HCT116 (cell line): ENCODE measurements at regions not wholly inside any gene's neighbourhood (a gene's known extent, or its start where the extent isn't known, plus 50 kb on each side); places are given as distances from the start of the nearest gene placed in this dataset.

Experiments used
- ATAC-seq: fragments of 200-7000 bp; cut with Tn5 transposase; 2 replicates; pipeline ENCODE4 v1.9.1; 2020; ENCODE audit warnings: mild to moderate bottlenecking, moderate library complexity
- BruUV-seq: library from RNA; stranded (reverse); fragments of 400-500 nt; replicated peaks from 2 replicates; lab custom pipeline; 2021; lab: Mats Ljungman, UMichigan
- CTCF ChIA-PET: fragments of 300-600 bp; sonication (Branson Sonifier 250); formaldehyde crosslinking; loops from one replicate; lab custom pipeline; 2021; ENCODE audit warnings: antibody characterized with exemption; lab: Charles Lee
- POLR2A ChIA-PET: fragments of 300-600, 350-600 bp; sonication (Branson Sonifier 250); formaldehyde crosslinking; loops from one replicate; lab custom pipeline; 2021; ENCODE audit warnings: antibody characterized with exemption; lab: Charles Lee
- RAD21 ChIA-PET, 2 experiments: fragments of 300-600 bp; sonication (Branson Sonifier 250); formaldehyde crosslinking; loops; one replicate each; lab custom pipeline; 2023; ENCODE audit warnings: low total read pairs in 2 of 2; ENCODE audit not compliant: uncharacterized antibody in 2 of 2, unreplicated experiment in 2 of 2, low non-redundant PET in 1 of 2; lab: Charles Lee
- DNase-seq: peaks from one replicate; pipeline ENCODE4 v3.0.0-alpha.2; 2010; ENCODE audit warnings: low read depth, low spot score
- H2AFZ ChIP-seq: fragments of 200-600 bp; shearing (Covaris generic), sonication (generic); 2 replicates; pipeline ENCODE4 v1.6.1; 2017; ENCODE audit warnings: low read depth, mixed run types, mixed read lengths, antibody characterized with exemption, low read length; ENCODE audit not compliant: poor library complexity, severe bottlenecking
- H3K27ac ChIP-seq: 2 replicates; pipeline ENCODE4 v1.5.1; 2012; ENCODE audit warnings: low read depth, low read length
- H3K27me3 ChIP-seq: fragments of 200-600 bp; sonication (generic); 2 replicates; pipeline ENCODE4 v1.6.1; 2016; ENCODE audit warnings: mixed run types, low read length, mixed read lengths; ENCODE audit not compliant: insufficient read depth
- H3K36me3 ChIP-seq, 2 experiments: fragments of 200-500 bp in 1 of 2; fragments of 200-600 bp in 1 of 2; sonication (Bioruptor generic) in 1 of 2; sonication (generic) in 1 of 2; 2 replicates each; pipeline versions ENCODE4 v1.5.1 to v1.6.1; 2014 to 2016; ENCODE audit warnings: low read length in 2 of 2, inconsistent platforms in 1 of 2, mixed read lengths in 1 of 2, mixed run types in 1 of 2; ENCODE audit not compliant: insufficient read depth in 2 of 2, control insufficient read depth in 1 of 2
- H3K4me1 ChIP-seq, 2 experiments: fragments of 200-600 bp in 1 of 2; sonication (generic) in 1 of 2; 2 replicates each; pipeline versions ENCODE4 v1.5.1 to v1.6.1; 2012 to 2017; ENCODE audit warnings: low read length in 2 of 2, inconsistent platforms in 1 of 2, mild to moderate bottlenecking in 1 of 2, mixed read lengths in 1 of 2, mixed run types in 1 of 2, moderate library complexity in 1 of 2; ENCODE audit not compliant: insufficient read depth in 2 of 2, control insufficient read depth in 1 of 2
- H3K4me2 ChIP-seq: fragments of 200-600 bp; sonication (generic); 2 replicates; pipeline ENCODE4 v1.6.1; 2017; ENCODE audit warnings: mixed run types, low read length, mixed read lengths
- H3K4me3 ChIP-seq, 2 experiments: fragments of 200-600 bp in 1 of 2; sonication (generic) in 1 of 2; replicated peaks in 1 of 2; 2 replicates each; pipeline ENCODE4 v1.5.1; 2011 to 2016; ENCODE audit warnings: low read length in 2 of 2, control low read depth in 1 of 2, low read depth in 1 of 2, mild to moderate bottlenecking in 1 of 2, mixed read lengths in 1 of 2, mixed run types in 1 of 2
- H3K79me2 ChIP-seq: fragments of 200-600 bp; sonication (generic); 2 replicates; pipeline ENCODE4 v1.6.1; 2017; ENCODE audit warnings: mild to moderate bottlenecking, mixed run types, low read length, moderate library complexity, mixed read lengths; ENCODE audit not compliant: insufficient read depth
- H3K9ac ChIP-seq: fragments of 200-600 bp; sonication (generic); 2 replicates; pipeline ENCODE4 v1.6.1; 2016; ENCODE audit warnings: low read length, mixed read lengths
- H3K9me2 ChIP-seq: fragments of 200-600 bp; sonication (generic), shearing (Covaris generic); 2 replicates; pipeline ENCODE4 v1.6.1; 2017; ENCODE audit warnings: mixed run types, mild to moderate bottlenecking, moderate library complexity; ENCODE audit not compliant: insufficient read depth
- H3K9me3 ChIP-seq, 2 experiments: fragments of 200-500 bp in 1 of 2; fragments of 200-600 bp in 1 of 2; sonication (Bioruptor generic) in 1 of 2; sonication (generic) in 1 of 2; 2 replicates each; pipeline ENCODE4 v1.6.1; 2014 to 2017; ENCODE audit warnings: low read length in 2 of 2, mixed read lengths in 2 of 2, inconsistent platforms in 1 of 2, low read depth in 1 of 2, mild to moderate bottlenecking in 1 of 2, mixed run types in 1 of 2, moderate library complexity in 1 of 2; ENCODE audit not compliant: control insufficient read depth in 1 of 2, insufficient read depth in 1 of 2
- H4K20me1 ChIP-seq: fragments of 200-600 bp; sonication (generic), shearing (Covaris generic); 2 replicates; pipeline ENCODE4 v1.6.1; 2017; ENCODE audit warnings: mixed run types, mild to moderate bottlenecking, moderate library complexity; ENCODE audit not compliant: insufficient read depth
- CTCF ChIP-seq, 3 experiments: fragments of 200-600 bp in 1 of 3; sonication (generic) in 1 of 3; IDR thresholded peaks in 2 of 3; conservative IDR thresholded peaks in 1 of 3; 2 replicates each; pipeline ENCODE4 v1.5.1; 2012 to 2017; ENCODE audit warnings: low read depth in 2 of 3, low read length in 2 of 3, antibody characterized with exemption in 1 of 3, borderline replicate concordance in 1 of 3, control low read depth in 1 of 3, mild to moderate bottlenecking in 1 of 3, mixed read lengths in 1 of 3, mixed run types in 1 of 3, moderate library complexity in 1 of 3; ENCODE audit not compliant: insufficient read depth in 1 of 3
- EGR1 ChIP-seq: IDR thresholded peaks from 2 replicates; pipeline ENCODE4 v1.6.1; 2012; ENCODE audit warnings: low read depth
- ELF1 ChIP-seq: IDR thresholded peaks from 2 replicates; pipeline ENCODE4 v1.6.1; 2012; ENCODE audit warnings: low read depth, borderline replicate concordance
- JUND ChIP-seq: IDR thresholded peaks from 2 replicates; pipeline ENCODE4 v1.6.1; 2012
- POLR2AphosphoS5 ChIP-seq: IDR thresholded peaks from 2 replicates; pipeline ENCODE4 v1.6.1; 2011; ENCODE audit warnings: mild to moderate bottlenecking, low read depth, low read length, moderate library complexity
- RAD21 ChIP-seq: IDR thresholded peaks from 2 replicates; pipeline ENCODE4 v1.6.1; 2012; ENCODE audit warnings: low read depth, mild to moderate bottlenecking
- SRF ChIP-seq: IDR thresholded peaks from 2 replicates; pipeline ENCODE4 v1.6.1; 2012; ENCODE audit warnings: low read depth
- ZFX ChIP-seq: fragments of 450-650 bp; IDR thresholded peaks from 2 replicates; pipeline ENCODE4 v1.6.1; 2017
- intact Hi-C: fragments of 100-400 bp; cut with micrococcal nuclease; formaldehyde crosslinking; loops from 2 replicates; pipeline ENCODE4 v1.10.0; 2022

GRCh38 chr1:10866321-10867093 is 70.1 kb upstream of the CASZ1 start:
- H3K9ac ChIP-seq: no peak overlapping the region
- peak overlapping the region; percentile 16 to 35; a peak in 2 of 4 replicates for H3K4me3 ChIP-seq
- BruUV-seq: no TSS peak
- peaks cover 8 to 11% of the 10 kb centered on the region in 2 experiments; a peak in 3 of 4 replicates for H3K4me1 ChIP-seq
- peaks cover 9% of the 10 kb centered on the region; the same call in 1 of the 2 replicates for H3K27me3 ChIP-seq
- no peak overlapping the region for H3K27ac ChIP-seq
- intact Hi-C loops: loop anchor here (1.0 to 5.0 kb wide), 5 partner anchors 174 to 359 kb away; no protein-coding TSS in a partner anchor
- H3K36me3 ChIP-seq: no peaks in the 10 kb centered on the region
- ATAC-seq: peak; percentile 71
- peak overlapping the region; percentile 65 for H2AFZ ChIP-seq
- ChIA-PET CTCF (interaction anchor here (1.0 to 1.2 kb wide), 4 partner anchors 12 to 371 kb away, joined by 3 to 8 read pairs (median 4); no protein-coding TSS in a partner anchor), POLR2A (no interaction called here), RAD21 (interaction anchor here in 1 of 2 experiments (0.7 to 1.6 kb wide), 3 partner anchors 174 to 436 kb away, joined by 3 read pairs; partner anchors contain the start of gene CENPS)
- H3K4me2 ChIP-seq: peak overlapping the region; percentile 77
- no peaks in the 10 kb centered on the region for H3K79me2 ChIP-seq
- TF ChIP-seq EGR1 (0 out of 2 replicates have a peak, but pooled peaks have one; percentile 22), SRF (no peak), JUND (no peak)
- H4K20me1 ChIP-seq: no peaks in the 10 kb centered on the region
- H3K9me3 ChIP-seq: no peaks in the 10 kb centered on the region
- no peak for DNase-seq
- H3K9me2 ChIP-seq: no peaks in the 10 kb centered on the region

DNA sequence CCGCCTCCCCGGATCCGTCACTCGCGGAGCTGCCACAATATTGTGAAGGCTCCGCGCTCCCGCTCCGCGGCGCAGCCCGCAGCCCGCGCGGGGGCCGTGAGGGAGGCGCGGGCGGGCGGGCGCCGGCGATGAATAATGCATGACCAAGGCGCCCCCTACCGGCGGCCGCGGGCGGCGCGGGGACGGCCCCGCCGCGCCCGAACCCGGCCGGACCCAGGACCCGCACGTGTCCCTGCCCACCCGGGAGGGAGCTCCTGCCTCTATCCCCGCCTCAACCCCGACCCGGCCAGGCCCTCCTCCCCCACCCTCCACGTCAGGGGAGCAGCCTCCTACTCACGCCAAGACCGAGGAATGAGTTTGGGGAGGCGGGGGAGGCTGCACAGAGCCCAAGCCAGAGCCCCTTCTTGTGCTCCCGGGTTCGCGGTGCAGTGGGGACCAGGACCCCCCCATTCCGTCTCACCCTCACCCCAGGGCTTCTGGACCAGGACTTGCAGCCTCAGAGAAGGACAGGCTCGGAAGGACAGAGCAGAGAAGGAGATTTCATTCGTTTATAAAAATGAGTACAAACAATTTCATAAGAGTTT is 70.8 kb upstream of the CASZ1 start:
- RAD21 ChIA-PET: interaction anchor here (0.5 to 1.6 kb wide), 5 partner anchors 73 to 437 kb away, joined by 3 read pairs; partner anchors contain the start of gene CENPS (in 1 of the 2)
- H2AFZ ChIP-seq: peak overlapping the region; percentile 57

More for the DNA sequence above, 70.8 kb upstream of the CASZ1 start:
- Histone ChIP-seq H3K9me3 (no peaks in the 10 kb centered on the region), H3K4me2 (peak overlapping the region; percentile 77), H3K9ac (peak overlapping the region; percentile 40), H3K9me2 (no peaks in the 10 kb centered on the region), H3K27me3 (peaks cover 9% of the 10 kb centered on the region; the same call in 1 of the 2 replicates), H3K79me2 (no peaks in the 10 kb centered on the region), H3K36me3 (no peaks in the 10 kb centered on the region), H3K27ac (no peak overlapping the region), H3K4me1 (peaks cover 8 to 11% of the 10 kb centered on the region in 2 experiments; a peak in 3 of 4 replicates), H3K4me3 (peak overlapping the region; percentile 26 to 43), H4K20me1 (no peaks in the 10 kb centered on the region)
- intact Hi-C loops: loop anchor here (1.0 to 5.0 kb wide), 5 partner anchors 175 to 360 kb away; no protein-coding TSS in a partner anchor
- ChIA-PET CTCF (interaction anchor here (0.6 to 1.2 kb wide), 7 partner anchors 11 to 437 kb away, joined by 3 to 8 read pairs (median 4); partner anchors contain the start of gene CENPS), POLR2A (no interaction called here)
- no TSS peak for BruUV-seq
- TF ChIP-seq ZFX (no peak), CTCF (IDR thresholded peaks at IDR 0.05 in 2 of 3, conservative IDR thresholded peaks at IDR 0.05 in 1 of 3; ENCODE audit: borderline replicate concordance in 1 of 3, insufficient read depth in 1 of 3, low read depth in 2 of 3, low read length in 2 of 3) (peak in 1 of 3 experiments; percentile 31; a peak in 2 of 6 replicates), RAD21 (peak; percentile 59), ELF1 (no peak), POLR2AphosphoS5 (no peak)
- DNase-seq: no peak
- ATAC-seq: peak; percentile 94
